Esophagus squamous epithelium (tissue), 4 donors: ENCODE measurements at regions not wholly inside any gene's neighbourhood (a gene's known extent, or its start where the extent isn't known, plus 50 kb on each side); places are given as distances from the start of the nearest gene placed in this dataset.
"Not testable (repeated sequence)": the region's sequence is repeated elsewhere in the genome, so short reads cannot be mapped to it uniquely, and the experiment has no call there.

Experiments used
- CTCF ChIP-seq, 6 experiments: fragments of 450-650 bp in 4 of 6; fragments of 200-600 bp in 2 of 6; sonication (generic) in 2 of 6; IDR thresholded peaks; one replicate each; pipeline ENCODE4 v1.5.1; 2016 to 2019; ENCODE audit warnings: antibody characterized with exemption in 6 of 6, mild to moderate bottlenecking in 4 of 6, moderate library complexity in 4 of 6
- POLR2A ChIP-seq, 4 donors: fragments of 450-650 bp; IDR thresholded peaks; one replicate each; pipeline ENCODE4 v1.6.1; 2017; ENCODE audit warnings: antibody characterized with exemption in 4 of 4, mild to moderate bottlenecking in 4 of 4, moderate library complexity in 3 of 4

- TF ChIP-seq CTCF, POLR2A (IDR thresholded peaks at IDR 0.05): not testable (repeated sequence)
Observed at GRCh38 chr14:27672811-27673737, 1075.2 kb upstream of the NOVA1 start.
